Retinal pigment epithelial cell (primary cell): ENCODE measurements at regions not wholly inside any gene's neighbourhood (a gene's known extent, or its start where the extent isn't known, plus 50 kb on each side); places are given as distances from the start of the nearest gene placed in this dataset.

Experiments used
- DNase-seq: peaks from one replicate; pipeline ENCODE4 v3.0.0-alpha.2; 2010; ENCODE audit warnings: low read depth
- H3K4me3 ChIP-seq: 2 replicates; pipeline ENCODE4 v1.5.1; 2011; ENCODE audit warnings: mild to moderate bottlenecking, low read length, control low read depth, moderate library complexity
- TF ChIP-seq, protein P1 (sequence below): conservative IDR thresholded peaks from 2 replicates; pipeline ENCODE4 v1.5.1; 2011; ENCODE audit warnings: low read depth, low read length, control low read depth, inconsistent platforms

DNA sequence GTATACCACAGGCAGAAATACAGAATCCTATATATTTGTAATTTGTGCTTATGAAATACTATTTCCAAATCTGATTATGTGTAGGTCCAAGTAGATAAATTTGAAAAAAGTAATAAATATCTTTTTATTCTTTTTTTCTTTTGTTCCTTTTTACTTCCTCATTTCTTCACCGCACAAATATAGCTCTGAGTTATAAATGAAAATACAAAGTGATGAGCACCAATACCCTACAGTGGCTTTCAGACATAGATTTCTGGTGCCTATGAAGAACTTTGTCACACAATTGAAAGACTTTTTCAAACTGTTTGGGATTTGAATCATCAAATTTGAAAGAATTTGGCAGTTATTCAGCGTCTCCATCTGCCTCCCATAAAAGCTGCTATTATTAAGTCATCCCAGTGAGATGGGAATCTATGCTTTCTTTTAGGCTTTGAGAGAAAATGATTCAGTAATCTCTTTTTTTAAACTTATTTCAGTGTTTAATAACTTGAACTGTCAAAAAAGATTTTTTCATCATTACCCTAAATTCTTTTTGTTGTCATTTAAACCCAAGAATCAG, 363.6 kb upstream of the GOLIM4 start:
- no peak for DNase-seq
- TF ChIP-seq, protein P1, sequence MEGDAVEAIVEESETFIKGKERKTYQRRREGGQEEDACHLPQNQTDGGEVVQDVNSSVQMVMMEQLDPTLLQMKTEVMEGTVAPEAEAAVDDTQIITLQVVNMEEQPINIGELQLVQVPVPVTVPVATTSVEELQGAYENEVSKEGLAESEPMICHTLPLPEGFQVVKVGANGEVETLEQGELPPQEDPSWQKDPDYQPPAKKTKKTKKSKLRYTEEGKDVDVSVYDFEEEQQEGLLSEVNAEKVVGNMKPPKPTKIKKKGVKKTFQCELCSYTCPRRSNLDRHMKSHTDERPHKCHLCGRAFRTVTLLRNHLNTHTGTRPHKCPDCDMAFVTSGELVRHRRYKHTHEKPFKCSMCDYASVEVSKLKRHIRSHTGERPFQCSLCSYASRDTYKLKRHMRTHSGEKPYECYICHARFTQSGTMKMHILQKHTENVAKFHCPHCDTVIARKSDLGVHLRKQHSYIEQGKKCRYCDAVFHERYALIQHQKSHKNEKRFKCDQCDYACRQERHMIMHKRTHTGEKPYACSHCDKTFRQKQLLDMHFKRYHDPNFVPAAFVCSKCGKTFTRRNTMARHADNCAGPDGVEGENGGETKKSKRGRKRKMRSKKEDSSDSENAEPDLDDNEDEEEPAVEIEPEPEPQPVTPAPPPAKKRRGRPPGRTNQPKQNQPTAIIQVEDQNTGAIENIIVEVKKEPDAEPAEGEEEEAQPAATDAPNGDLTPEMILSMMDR = no peak
- no peak overlapping the region for H3K4me3 ChIP-seq

DNA sequence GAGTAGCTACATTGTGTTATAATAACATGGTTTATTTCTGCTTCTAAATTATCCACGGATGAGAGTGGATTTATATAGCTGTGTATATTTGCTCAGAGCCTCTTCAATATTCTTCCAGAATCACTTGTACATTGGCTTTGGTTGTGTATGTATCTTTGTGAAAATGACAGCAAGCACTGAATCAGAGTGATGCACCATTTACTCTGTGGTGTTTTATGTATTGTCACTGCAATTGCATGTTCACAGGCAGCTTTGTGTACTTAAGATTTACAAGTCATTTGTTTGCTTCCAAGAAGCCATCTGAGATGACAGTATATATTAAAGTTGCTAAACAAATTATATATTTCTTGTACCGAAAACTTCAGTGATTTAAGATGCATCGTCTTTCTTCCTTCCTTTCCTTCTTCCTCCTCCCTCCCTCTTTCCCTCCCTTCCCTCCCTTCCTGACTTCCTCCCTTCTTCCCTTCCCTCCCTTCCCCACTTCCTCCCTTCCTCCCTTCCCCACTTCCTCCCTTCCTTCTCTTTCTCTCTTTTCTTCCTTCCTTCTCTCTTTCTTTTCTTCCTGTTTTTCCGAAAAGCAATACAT, 362.3 kb upstream of the GOLIM4 start:
- DNase-seq = no peak
- no peak overlapping the region for H3K4me3 ChIP-seq
- TF ChIP-seq, protein P1 = no peak

DNA sequence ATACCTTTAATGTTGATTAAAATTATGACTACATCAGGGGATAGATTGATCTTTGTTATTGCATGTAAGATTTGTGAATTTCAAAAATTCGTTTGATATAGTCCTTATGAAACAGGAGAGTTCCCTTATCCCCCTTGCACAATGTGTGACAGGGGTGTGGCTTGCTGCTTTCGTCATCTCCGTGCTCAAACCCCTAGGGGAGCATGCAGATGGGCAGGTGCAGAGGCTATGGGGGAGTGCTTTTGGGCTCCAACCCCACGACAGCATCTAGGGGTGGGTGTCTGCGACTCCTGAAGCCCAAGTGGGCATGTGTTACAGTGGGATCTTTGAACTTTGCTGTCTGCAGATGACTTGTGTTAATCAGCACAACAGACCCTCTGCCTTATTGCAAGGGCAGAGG, 360.1 kb upstream of the GOLIM4 start:
- H3K4me3 ChIP-seq = no peak overlapping the region
- no peak for DNase-seq
- TF ChIP-seq, protein P1 = no peak

- TF ChIP-seq, protein P1 = no peak
- no peak for DNase-seq
These were observed 357.9 kb upstream of the GOLIM4 start for GRCh38 chr3:168453623-168454022.

GRCh38 chr3:168443965-168444364, 348.2 kb upstream of the GOLIM4 start:
- TF ChIP-seq, protein P1 = no peak
- no peak overlapping the region for H3K4me3 ChIP-seq
- DNase-seq = no peak

More at GRCh38 chr3:168453623-168454022, 357.9 kb upstream of the GOLIM4 start:
- H3K4me3 ChIP-seq = no peak overlapping the region

GRCh38 chr3:168442502-168442901, 346.8 kb upstream of the GOLIM4 start:
- TF ChIP-seq, protein P1 = no peak
- DNase-seq = no peak
- H3K4me3 ChIP-seq = no peak overlapping the region

DNA sequence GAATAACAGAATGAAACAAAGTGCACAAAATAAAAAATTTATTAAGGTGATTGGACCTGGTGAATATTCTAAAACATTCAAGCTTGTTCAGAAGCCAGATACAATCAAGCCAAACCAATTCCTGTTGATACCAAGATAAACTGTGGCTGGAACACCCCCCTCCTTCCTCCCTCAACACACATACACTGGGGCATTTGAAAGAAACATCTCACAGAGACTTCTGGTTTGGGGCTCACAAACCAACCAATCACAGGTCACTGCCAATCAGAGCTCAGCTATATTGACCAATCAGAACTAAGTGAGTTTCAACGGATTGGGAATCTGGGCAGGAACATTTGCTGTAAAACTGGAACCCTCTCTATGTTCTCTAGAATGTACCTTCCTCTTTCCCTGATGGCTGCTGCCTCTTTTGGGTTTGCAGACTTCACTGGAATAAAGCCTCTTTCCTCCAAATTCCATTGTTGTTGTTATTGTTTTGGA, 340.6 kb upstream of the GOLIM4 start:
- no peak overlapping the region for H3K4me3 ChIP-seq
- DNase-seq = no peak
- TF ChIP-seq, protein P1 = no peak
